ENCODE measurements at regions not wholly inside any gene's neighbourhood (a gene's known extent, or its start where the extent isn't known, plus 50 kb on each side); places are given as distances from the start of the nearest gene placed in this dataset.

- TF ChIP-seq EP300 (IDR thresholded peaks at IDR 0.05; ENCODE audit: low read depth) (no peak), CTCF (IDR thresholded peaks at IDR 0.05) (no peak), POLR2AphosphoS5 (IDR thresholded peaks at IDR 0.05) (no peak), POLR2A (IDR thresholded peaks at IDR 0.05) (no peak)
These were observed 76.2 kb upstream of the SCOC start for GRCh38 chr4:140297221-140297570.
